ENCODE measurements at regions not wholly inside any gene's neighbourhood (a gene's known extent, or its start where the extent isn't known, plus 50 kb on each side); places are given as distances from the start of the nearest gene placed in this dataset.

DNA sequence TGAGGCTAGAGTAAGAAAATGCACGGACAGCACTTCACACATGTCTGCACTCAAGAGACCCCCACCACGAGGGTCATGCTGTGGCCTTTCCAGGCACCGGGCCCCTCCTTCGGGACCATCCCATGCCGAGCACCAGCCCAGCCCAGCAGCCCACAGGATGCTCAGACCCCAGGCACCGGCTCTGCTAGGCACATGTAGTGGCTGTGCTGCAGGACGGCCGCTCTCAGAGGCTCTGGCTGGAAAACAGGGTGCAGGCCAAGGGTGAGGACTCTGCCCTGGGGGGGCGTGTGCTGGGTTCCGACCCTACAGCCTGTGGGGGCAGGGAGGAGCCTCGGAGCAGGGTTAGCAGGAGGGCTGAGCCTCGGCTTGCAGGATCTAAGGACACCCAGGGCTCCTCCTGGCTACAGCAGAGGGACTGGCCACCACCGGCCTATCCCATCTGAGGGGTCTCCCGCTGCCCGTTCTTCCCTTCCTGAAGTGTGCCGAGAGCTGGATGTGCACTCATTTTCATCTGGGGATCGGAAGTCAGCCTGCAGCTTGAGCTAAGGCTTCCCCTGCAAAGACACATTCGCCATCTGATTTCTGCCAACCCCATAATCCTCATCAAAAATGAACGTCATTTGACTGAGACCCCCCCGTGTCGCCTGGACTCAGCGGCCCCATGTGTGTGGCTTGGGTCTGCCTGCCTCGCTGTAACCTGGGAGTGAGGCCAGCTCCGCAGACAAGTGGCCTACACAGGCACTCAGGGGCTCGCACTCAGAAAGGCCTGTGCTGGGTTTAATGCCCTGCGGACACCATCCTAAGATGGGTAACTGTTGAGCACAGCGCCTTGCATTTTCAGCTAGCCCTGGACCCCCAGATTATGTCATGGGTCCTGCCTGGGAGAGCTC, 293.1 kb upstream of the FOXF1 start:
- TF ChIP-seq, protein P1, sequence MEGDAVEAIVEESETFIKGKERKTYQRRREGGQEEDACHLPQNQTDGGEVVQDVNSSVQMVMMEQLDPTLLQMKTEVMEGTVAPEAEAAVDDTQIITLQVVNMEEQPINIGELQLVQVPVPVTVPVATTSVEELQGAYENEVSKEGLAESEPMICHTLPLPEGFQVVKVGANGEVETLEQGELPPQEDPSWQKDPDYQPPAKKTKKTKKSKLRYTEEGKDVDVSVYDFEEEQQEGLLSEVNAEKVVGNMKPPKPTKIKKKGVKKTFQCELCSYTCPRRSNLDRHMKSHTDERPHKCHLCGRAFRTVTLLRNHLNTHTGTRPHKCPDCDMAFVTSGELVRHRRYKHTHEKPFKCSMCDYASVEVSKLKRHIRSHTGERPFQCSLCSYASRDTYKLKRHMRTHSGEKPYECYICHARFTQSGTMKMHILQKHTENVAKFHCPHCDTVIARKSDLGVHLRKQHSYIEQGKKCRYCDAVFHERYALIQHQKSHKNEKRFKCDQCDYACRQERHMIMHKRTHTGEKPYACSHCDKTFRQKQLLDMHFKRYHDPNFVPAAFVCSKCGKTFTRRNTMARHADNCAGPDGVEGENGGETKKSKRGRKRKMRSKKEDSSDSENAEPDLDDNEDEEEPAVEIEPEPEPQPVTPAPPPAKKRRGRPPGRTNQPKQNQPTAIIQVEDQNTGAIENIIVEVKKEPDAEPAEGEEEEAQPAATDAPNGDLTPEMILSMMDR (IDR thresholded peaks at IDR 0.05; ENCODE audit: insufficient read depth, low read length), result no peak
- DNase-seq (ENCODE audit: low read depth), result no peak
- H3K4me3 ChIP-seq (ENCODE audit: low read depth, low read length), result no peak overlapping the region

DNA sequence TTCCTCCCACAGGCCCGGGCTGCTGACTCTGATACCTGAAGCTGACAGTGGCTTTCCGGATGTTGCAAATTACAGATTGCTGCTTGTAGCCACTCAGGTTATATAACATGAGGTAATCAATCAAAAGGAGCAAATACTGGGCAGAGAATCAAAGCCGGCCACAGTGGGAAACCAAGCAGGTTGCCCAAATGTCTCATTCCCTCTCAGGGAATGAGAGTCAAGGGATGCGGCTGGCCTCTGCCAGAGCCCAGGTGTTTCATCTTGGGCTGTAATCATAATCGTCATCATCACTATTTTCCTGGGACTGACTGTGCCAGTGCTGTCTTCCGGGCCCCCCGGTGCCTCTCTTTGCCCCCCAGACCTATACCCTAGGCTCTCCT, 292.4 kb upstream of the FOXF1 start:
- H3K4me3 ChIP-seq (ENCODE audit: low read depth, low read length), result no peak overlapping the region
- TF ChIP-seq, protein P1 (IDR thresholded peaks at IDR 0.05; ENCODE audit: insufficient read depth, low read length), result no peak
- no peak for DNase-seq (ENCODE audit: low read depth)

DNA sequence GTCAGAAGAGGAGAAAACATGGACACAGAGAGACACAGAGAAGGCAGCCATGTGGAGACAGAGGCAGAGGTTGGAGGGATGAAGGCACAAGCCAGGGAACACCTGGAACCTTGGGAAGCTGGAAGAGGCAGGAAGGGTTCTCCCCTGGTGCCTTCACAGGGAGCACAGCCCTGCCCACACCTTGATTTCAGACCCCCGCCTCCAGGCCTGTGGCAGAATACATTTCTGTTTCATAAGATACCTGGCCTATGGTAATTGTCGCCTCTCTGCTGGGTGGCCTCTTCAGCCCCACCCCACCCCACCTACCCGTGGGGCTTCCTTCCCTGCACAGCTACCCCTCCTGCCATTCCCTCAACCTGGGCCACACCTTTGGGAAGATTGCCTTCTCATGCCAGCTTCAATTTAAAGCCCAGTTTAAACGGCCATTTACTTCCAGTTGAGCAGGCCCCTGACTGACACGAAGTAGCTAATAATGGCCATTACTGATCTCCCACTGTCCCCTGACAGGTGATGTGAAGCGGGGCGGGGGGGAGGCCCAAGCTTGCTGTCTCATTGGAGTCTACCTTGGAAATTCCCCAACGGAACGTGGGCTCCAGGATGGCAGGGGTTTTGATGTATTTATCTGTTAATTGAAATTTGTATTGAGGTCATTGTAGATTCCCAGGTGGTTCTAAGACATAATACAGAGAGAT, 291.7 kb upstream of the FOXF1 start:
- TF ChIP-seq, protein P1 (IDR thresholded peaks at IDR 0.05; ENCODE audit: insufficient read depth, low read length), result no peak
- no peak overlapping the region for H3K4me3 ChIP-seq (ENCODE audit: low read depth, low read length)
- DNase-seq (ENCODE audit: low read depth), result no peak

DNA sequence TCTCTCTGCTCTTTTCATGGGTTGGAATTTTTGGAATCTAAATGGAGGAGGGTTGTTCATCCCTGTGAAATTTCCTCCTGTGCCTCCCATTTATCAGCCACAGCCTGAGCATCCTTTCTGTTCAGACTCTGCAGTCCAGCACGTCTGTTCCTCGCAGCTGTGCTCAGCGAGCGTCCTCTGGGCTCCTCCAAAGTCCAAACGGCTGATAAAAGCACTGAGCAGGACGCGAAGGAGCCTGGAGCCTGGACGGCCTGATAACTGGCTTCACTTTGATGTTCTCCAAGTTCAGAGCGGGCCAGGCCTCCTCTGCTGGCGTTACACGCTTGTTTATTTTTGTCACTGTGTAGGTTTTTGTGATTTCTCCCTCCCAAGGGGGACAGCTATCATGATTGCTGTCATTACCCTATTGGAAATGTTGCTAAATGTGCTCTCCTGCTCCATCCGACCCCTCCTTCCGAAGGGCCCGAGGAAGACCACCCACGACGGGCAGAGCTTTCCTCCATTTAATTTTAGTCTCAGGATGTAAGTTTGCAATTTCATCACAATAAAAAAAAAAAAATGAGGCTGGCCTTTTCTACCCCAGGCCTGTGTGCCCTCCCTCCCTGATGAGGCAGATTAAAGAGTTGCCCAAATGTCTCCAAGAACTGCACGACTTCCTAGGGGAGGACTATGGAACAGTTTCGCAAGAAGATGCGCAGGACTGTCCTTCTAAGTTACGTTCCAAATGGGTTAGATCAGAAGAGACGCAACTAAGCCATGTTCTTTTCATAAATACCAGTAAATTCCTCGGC, 290.5 kb upstream of the FOXF1 start:
- DNase-seq (ENCODE audit: low read depth), result no peak
- TF ChIP-seq, protein P1 (IDR thresholded peaks at IDR 0.05; ENCODE audit: insufficient read depth, low read length), result no peak
- H3K4me3 ChIP-seq (ENCODE audit: low read depth, low read length), result no peak overlapping the region

DNA sequence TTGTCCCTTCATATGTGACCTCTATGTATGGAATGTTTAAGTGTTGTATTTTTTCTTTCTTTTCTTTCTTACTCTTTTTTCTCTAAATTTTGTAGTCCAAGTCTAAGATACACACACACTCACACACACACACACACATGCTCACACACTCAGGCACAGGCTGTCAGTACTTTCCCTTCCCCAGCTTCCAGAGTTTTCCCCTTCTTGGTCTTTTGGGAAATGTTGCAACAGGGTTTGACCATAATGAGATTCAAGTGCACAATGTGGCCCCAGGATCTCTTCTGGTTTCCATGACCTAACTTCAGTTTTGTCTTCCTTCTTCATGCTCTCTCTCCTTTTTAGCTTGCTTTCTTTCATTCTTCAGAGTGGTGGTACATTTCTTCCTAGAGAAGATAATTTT, 289.8 kb upstream of the FOXF1 start:
- H3K4me3 ChIP-seq (ENCODE audit: low read depth, low read length), result no peak overlapping the region

DNA sequence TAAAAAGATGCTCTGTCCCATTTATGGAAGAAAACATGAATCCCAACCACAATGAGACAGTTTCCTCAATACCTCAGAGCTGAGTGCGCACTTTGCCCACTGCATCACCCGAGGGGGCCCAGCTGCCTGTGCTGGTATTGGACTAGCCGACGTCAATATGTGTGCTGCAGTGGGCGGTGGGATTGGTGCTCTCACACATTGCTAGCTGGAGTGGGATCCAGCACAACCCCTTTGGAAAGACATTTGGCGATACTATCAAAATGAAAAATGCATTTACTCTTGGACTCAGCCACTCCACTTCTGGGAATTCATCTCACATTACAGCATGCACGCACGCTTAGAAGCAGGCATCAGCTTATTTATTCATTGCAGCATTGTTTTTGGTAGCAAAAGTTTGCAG, 289.2 kb upstream of the FOXF1 start:
- TF ChIP-seq, protein P1 (IDR thresholded peaks at IDR 0.05; ENCODE audit: insufficient read depth, low read length), result no peak
- peak; percentile 40 for DNase-seq (ENCODE audit: low read depth)
- H3K4me3 ChIP-seq (ENCODE audit: low read depth, low read length), result no peak overlapping the region

More for the DNA sequence above, 289.8 kb upstream of the FOXF1 start:
- TF ChIP-seq, protein P1 (IDR thresholded peaks at IDR 0.05; ENCODE audit: insufficient read depth, low read length), result no peak
- peak; percentile 36 for DNase-seq (ENCODE audit: low read depth)

Data from fibroblast of the aortic adventitia (primary cell).